Liver (tissue), 8 donors: ENCODE measurements at regions not wholly inside any gene's neighbourhood (a gene's known extent, or its start where the extent isn't known, plus 50 kb on each side); places are given as distances from the start of the nearest gene placed in this dataset.

ENCODE experiments used
- DNase-seq: peaks from one replicate; pipeline ENCODE4 v3.0.0-alpha.2; 2017; ENCODE audit warnings: low spot score
- H3K27ac ChIP-seq, 2 donors: one replicate each; pipeline ENCODE4 v1.7.0; 2013; ENCODE audit warnings: inconsistent platforms in 2 of 2, low read length in 2 of 2, control low read depth in 1 of 2, low read depth in 1 of 2, mild to moderate bottlenecking in 1 of 2
- H3K27me3 ChIP-seq, 4 donors: one replicate each; pipeline versions ENCODE4 v1.6.1 to v1.7.0; 2013; ENCODE audit warnings: low read length in 3 of 4, inconsistent platforms in 1 of 4, mild to moderate bottlenecking in 1 of 4, moderate library complexity in 1 of 4; ENCODE audit not compliant: control insufficient read depth in 4 of 4, insufficient read depth in 4 of 4
- H3K36me3 ChIP-seq, 4 donors: one replicate each; pipeline versions ENCODE4 v1.6.1 to v1.7.0; 2013; ENCODE audit warnings: low read length in 3 of 4, mild to moderate bottlenecking in 3 of 4, low read depth in 1 of 4, moderate library complexity in 1 of 4; ENCODE audit not compliant: control insufficient read depth in 4 of 4, insufficient read depth in 3 of 4
- H3K4me1 ChIP-seq, 4 donors: one replicate each; pipeline versions ENCODE4 v1.6.1 to v1.7.0; 2013; ENCODE audit warnings: low read length in 3 of 4, mild to moderate bottlenecking in 3 of 4, moderate library complexity in 1 of 4; ENCODE audit not compliant: control insufficient read depth in 4 of 4, insufficient read depth in 4 of 4
- H3K4me3 ChIP-seq, 3 donors: one replicate each; pipeline versions ENCODE4 v1.6.1 to v1.7.0; 2013; ENCODE audit warnings: low read length in 3 of 3, control low read depth in 1 of 3, low read depth in 1 of 3, mild to moderate bottlenecking in 1 of 3
- H3K9ac ChIP-seq, 2 donors: one replicate each; pipeline ENCODE4 v1.7.0; 2013; ENCODE audit warnings: low read length in 2 of 2, mild to moderate bottlenecking in 2 of 2, moderate library complexity in 2 of 2, control low read depth in 1 of 2, low read depth in 1 of 2
- H3K9me3 ChIP-seq, 4 donors: one replicate each; pipeline versions ENCODE4 v1.6.1 to v1.7.0; 2013; ENCODE audit warnings: low read length in 3 of 4; ENCODE audit not compliant: control insufficient read depth in 4 of 4
- EGR1 ChIP-seq, 2 donors: IDR thresholded peaks; 2 replicates each; pipeline ENCODE4 v1.6.1; 2016 to 2018; ENCODE audit warnings: antibody characterized with exemption in 2 of 2, low read depth in 2 of 2
- FOXA1 ChIP-seq: IDR thresholded peaks from 2 replicates; pipeline ENCODE4 v1.6.1; 2016; ENCODE audit warnings: antibody characterized with exemption
- FOXA2 ChIP-seq: IDR thresholded peaks from 2 replicates; pipeline ENCODE4 v1.6.1; 2016; ENCODE audit warnings: antibody characterized with exemption
- GABPA ChIP-seq, 2 donors: IDR thresholded peaks in 1 of 2; conservative IDR thresholded peaks in 1 of 2; 2 replicates each; pipeline ENCODE4 v1.6.1; 2016; ENCODE audit warnings: antibody characterized with exemption in 2 of 2, mild to moderate bottlenecking in 1 of 2, moderate library complexity in 1 of 2
- HNF4G ChIP-seq: IDR thresholded peaks from 2 replicates; pipeline ENCODE4 v1.6.1; 2016; ENCODE audit warnings: antibody characterized with exemption
- JUND ChIP-seq, 2 donors: IDR thresholded peaks; 2 replicates each; pipeline ENCODE4 v1.6.1; 2016; ENCODE audit warnings: antibody characterized with exemption in 2 of 2
- NR2F2 ChIP-seq: IDR thresholded peaks from 2 replicates; pipeline ENCODE4 v1.6.1; 2016; ENCODE audit warnings: antibody characterized with exemption
- RAD21 ChIP-seq, 2 donors: IDR thresholded peaks; 2 replicates each; pipeline ENCODE4 v1.6.1; 2016; ENCODE audit warnings: antibody characterized with exemption in 2 of 2, mild to moderate bottlenecking in 2 of 2
- SP1 ChIP-seq: IDR thresholded peaks from 2 replicates; pipeline ENCODE4 v1.6.1; 2018; ENCODE audit warnings: antibody characterized with exemption, mild to moderate bottlenecking
- TAF1 ChIP-seq: conservative IDR thresholded peaks from 2 replicates; pipeline ENCODE4 v1.6.1; 2016; ENCODE audit warnings: antibody characterized with exemption, mild to moderate bottlenecking
- WGBS: extraction: QIAGEN DNeasy Blood & Tissue Kit; methylation state at CpG from one replicate; pipeline ENCODE4 v1.1.7; 2013; 5-methylcytosine and 5-hydroxymethylcytosine counted together
- TF ChIP-seq, protein P1 (sequence below): fragments of 150-350 bp; IDR thresholded peaks from 2 replicates; pipeline ENCODE4 v1.5.1; 2017; ENCODE audit warnings: improper control_type of control experiment, low read depth, low read length; ENCODE audit not compliant: missing input control
- TF ChIP-seq, protein P2 (sequence below): IDR thresholded peaks from 2 replicates; pipeline ENCODE4 v1.6.1; 2016; ENCODE audit warnings: antibody characterized with exemption, mild to moderate bottlenecking
- TF ChIP-seq, protein P3 (sequence below): IDR thresholded peaks from 2 replicates; pipeline ENCODE4 v1.6.1; 2016; ENCODE audit warnings: antibody characterized with exemption
- TF ChIP-seq, protein P4 (sequence below): IDR thresholded peaks from 2 replicates; pipeline ENCODE4 v1.6.1; 2016; ENCODE audit warnings: antibody characterized with exemption
- donor health status: healthy.
- donor health status: healthy.
- donor health status: healthy.
- donor health status: healthy.
- donor health status: healthy.

DNA sequence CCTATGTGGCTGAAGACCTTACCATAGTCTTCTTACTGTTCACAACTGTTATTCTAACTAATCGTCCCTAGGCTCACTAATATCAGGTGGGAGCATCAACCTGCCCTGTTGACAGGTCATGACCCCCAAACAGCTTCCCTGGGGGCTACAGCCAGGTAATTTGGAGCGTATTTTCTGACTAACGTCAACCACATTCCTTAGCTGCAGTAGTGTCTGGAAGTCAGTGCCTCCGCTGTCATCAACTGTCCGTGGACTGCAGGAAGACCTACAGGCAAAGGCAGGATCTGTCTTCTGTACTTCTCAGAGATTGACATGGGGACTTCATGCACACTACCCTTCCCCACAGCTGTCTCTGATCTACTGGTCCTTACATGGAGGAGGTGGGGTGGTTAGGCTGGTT lies 456.9 kb downstream of the BCL11A start (continued):
- TF ChIP-seq, protein P1, sequence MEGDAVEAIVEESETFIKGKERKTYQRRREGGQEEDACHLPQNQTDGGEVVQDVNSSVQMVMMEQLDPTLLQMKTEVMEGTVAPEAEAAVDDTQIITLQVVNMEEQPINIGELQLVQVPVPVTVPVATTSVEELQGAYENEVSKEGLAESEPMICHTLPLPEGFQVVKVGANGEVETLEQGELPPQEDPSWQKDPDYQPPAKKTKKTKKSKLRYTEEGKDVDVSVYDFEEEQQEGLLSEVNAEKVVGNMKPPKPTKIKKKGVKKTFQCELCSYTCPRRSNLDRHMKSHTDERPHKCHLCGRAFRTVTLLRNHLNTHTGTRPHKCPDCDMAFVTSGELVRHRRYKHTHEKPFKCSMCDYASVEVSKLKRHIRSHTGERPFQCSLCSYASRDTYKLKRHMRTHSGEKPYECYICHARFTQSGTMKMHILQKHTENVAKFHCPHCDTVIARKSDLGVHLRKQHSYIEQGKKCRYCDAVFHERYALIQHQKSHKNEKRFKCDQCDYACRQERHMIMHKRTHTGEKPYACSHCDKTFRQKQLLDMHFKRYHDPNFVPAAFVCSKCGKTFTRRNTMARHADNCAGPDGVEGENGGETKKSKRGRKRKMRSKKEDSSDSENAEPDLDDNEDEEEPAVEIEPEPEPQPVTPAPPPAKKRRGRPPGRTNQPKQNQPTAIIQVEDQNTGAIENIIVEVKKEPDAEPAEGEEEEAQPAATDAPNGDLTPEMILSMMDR: no peak
- TF ChIP-seq HNF4G (no peak), EGR1 (IDR thresholded peaks at IDR 0.05; ENCODE audit: low read depth in 2 of 2) (no peak), JUND (IDR thresholded peaks at IDR 0.05) (no peak)

DNA sequence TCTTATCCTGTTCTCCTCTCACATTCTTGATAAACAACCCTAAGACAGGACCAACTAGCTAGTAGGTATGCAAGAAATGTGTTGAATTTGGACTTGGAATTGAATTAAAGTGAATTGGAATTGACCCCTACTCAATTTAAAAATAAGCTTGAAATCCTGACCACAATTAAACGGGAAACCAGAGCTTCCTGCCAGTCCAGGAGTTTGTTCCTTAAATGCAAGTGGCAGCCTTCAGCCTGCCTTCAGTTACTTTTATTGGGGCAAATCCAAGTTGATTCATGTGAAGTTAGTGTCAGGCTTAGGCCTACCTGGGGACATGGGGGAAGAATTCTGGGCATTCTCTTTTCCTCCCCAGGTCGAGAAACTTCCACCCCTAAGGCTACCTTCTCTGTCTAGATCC lies 457.6 kb downstream of the BCL11A start:
- peaks cover 0 to 2% (median 0%) of the 10 kb centered on the region in 4 donors for H3K27me3 ChIP-seq
- no peak overlapping the region for H3K9ac ChIP-seq
- WGBS: 74% methylated on average over 2 of the region's 2 CpGs
- H3K9me3 ChIP-seq: no peaks in the 10 kb centered on the region
- H3K36me3 ChIP-seq: no peaks in the 10 kb centered on the region
- TF ChIP-seq HNF4G: no peak
- no peak for TF ChIP-seq FOXA1
- TF ChIP-seq RAD21 (IDR thresholded peaks at IDR 0.05): no peak
- TF ChIP-seq, protein P2, sequence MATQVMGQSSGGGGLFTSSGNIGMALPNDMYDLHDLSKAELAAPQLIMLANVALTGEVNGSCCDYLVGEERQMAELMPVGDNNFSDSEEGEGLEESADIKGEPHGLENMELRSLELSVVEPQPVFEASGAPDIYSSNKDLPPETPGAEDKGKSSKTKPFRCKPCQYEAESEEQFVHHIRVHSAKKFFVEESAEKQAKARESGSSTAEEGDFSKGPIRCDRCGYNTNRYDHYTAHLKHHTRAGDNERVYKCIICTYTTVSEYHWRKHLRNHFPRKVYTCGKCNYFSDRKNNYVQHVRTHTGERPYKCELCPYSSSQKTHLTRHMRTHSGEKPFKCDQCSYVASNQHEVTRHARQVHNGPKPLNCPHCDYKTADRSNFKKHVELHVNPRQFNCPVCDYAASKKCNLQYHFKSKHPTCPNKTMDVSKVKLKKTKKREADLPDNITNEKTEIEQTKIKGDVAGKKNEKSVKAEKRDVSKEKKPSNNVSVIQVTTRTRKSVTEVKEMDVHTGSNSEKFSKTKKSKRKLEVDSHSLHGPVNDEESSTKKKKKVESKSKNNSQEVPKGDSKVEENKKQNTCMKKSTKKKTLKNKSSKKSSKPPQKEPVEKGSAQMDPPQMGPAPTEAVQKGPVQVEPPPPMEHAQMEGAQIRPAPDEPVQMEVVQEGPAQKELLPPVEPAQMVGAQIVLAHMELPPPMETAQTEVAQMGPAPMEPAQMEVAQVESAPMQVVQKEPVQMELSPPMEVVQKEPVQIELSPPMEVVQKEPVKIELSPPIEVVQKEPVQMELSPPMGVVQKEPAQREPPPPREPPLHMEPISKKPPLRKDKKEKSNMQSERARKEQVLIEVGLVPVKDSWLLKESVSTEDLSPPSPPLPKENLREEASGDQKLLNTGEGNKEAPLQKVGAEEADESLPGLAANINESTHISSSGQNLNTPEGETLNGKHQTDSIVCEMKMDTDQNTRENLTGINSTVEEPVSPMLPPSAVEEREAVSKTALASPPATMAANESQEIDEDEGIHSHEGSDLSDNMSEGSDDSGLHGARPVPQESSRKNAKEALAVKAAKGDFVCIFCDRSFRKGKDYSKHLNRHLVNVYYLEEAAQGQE: no peak
- no peak for TF ChIP-seq SP1
- H3K27ac ChIP-seq: no peak overlapping the region
- H3K4me3 ChIP-seq: no peak overlapping the region
- no peaks in the 10 kb centered on the region for H3K4me1 ChIP-seq
- DNase-seq: no peak

DNA sequence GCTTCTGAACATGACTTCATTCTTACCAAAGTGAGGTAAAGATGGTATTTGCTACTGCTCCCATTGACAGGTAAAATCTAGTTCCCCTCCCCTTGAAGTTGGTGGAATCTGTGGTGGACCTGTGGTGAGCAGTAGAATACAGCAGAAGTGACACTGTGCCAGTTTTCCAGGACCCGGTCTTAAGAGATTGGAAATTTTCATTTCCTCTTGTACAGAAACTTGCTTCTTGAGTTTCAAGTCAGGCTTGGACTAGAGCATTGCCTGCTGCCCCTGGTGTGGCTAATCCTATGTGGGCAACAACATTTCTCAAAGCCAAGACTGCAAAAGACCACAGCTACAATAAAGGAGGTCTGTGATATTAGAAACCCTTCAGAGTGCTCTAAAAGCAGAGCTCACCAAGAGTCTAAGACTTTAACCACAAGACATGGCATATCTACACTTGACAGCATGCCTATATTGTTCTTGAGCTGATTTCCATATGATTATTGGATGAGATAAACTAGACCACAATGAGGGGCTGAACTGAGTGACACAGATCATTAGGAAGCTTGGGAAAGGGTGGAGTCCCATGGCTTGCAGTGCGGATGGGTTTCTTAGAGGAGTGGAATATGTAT lies 458.1 kb downstream of the BCL11A start:
- H3K4me3 ChIP-seq: no peak overlapping the region
- no peak for TF ChIP-seq TAF1
- TF ChIP-seq, protein P3, sequence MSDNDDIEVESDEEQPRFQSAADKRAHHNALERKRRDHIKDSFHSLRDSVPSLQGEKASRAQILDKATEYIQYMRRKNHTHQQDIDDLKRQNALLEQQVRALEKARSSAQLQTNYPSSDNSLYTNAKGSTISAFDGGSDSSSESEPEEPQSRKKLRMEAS: no peak
- no peak for TF ChIP-seq NR2F2
- no peak for TF ChIP-seq EGR1 (IDR thresholded peaks at IDR 0.05; ENCODE audit: low read depth in 2 of 2)
- TF ChIP-seq, protein P1: no peak
- TF ChIP-seq FOXA2: no peak
- no peak for TF ChIP-seq SP1
- TF ChIP-seq, protein P4, sequence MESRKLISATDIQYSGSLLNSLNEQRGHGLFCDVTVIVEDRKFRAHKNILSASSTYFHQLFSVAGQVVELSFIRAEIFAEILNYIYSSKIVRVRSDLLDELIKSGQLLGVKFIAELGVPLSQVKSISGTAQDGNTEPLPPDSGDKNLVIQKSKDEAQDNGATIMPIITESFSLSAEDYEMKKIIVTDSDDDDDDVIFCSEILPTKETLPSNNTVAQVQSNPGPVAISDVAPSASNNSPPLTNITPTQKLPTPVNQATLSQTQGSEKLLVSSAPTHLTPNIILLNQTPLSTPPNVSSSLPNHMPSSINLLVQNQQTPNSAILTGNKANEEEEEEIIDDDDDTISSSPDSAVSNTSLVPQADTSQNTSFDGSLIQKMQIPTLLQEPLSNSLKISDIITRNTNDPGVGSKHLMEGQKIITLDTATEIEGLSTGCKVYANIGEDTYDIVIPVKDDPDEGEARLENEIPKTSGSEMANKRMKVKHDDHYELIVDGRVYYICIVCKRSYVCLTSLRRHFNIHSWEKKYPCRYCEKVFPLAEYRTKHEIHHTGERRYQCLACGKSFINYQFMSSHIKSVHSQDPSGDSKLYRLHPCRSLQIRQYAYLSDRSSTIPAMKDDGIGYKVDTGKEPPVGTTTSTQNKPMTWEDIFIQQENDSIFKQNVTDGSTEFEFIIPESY: no peak
- no peak for TF ChIP-seq JUND (IDR thresholded peaks at IDR 0.05)
- TF ChIP-seq RAD21 (IDR thresholded peaks at IDR 0.05): no peak
- no peak for TF ChIP-seq FOXA1
- no peak for TF ChIP-seq GABPA (IDR thresholded peaks at IDR 0.05 in 1 of 2, conservative IDR thresholded peaks at IDR 0.05 in 1 of 2)
- no peak for TF ChIP-seq HNF4G
- WGBS: 87% methylated on average over 2 of the region's 2 CpGs
- H3K27me3 ChIP-seq: peaks cover 0 to 2% (median 0%) of the 10 kb centered on the region in 4 donors
- H3K36me3 ChIP-seq: no peaks in the 10 kb centered on the region
- DNase-seq: no peak
- H3K9me3 ChIP-seq: no peaks in the 10 kb centered on the region
- no peak overlapping the region for H3K9ac ChIP-seq
- no peaks in the 10 kb centered on the region for H3K4me1 ChIP-seq
- H3K27ac ChIP-seq: no peak overlapping the region
